Naive B cell (primary cell): ENCODE measurements at regions not wholly inside any gene's neighbourhood (a gene's known extent, or its start where the extent isn't known, plus 50 kb on each side); places are given as distances from the start of the nearest gene placed in this dataset.

Experiments used
- ATAC-seq, 2 donors: fragments of 150-1000 bp; cut with Tn5 transposase; 2 replicates each; pipeline ENCODE4 v1.10.0; 2021; ENCODE audit warnings: low read depth in 2 of 2, mild to moderate bottlenecking in 2 of 2, moderate library complexity in 2 of 2
- DNase-seq: peaks from one replicate; pipeline ENCODE4 v3.0.0; 2022
- H3K27ac Mint-ChIP-seq, 6 donors: one replicate each; pipeline ENCODE4 v1.8.0; 2020 to 2022; ENCODE audit warnings: mild to moderate bottlenecking in 6 of 6, mixed read lengths in 6 of 6, moderate library complexity in 5 of 6, inconsistent platforms in 2 of 6
- H3K27me3 Mint-ChIP-seq, 3 donors: one replicate each; pipeline ENCODE4 v1.8.0; 2021 to 2022; ENCODE audit warnings: mixed read lengths in 3 of 3, mild to moderate bottlenecking in 1 of 3
- H3K36me3 Mint-ChIP-seq, 2 donors: one replicate each; pipeline ENCODE4 v1.8.0; 2020 to 2022; ENCODE audit warnings: mixed read lengths in 2 of 2, inconsistent platforms in 1 of 2, mild to moderate bottlenecking in 1 of 2
- H3K4me1 Mint-ChIP-seq, 3 donors: one replicate each; pipeline ENCODE4 v1.8.0; 2020 to 2022; ENCODE audit warnings: mixed read lengths in 3 of 3, inconsistent platforms in 1 of 3, mild to moderate bottlenecking in 1 of 3, moderate library complexity in 1 of 3
- H3K4me3 Mint-ChIP-seq, 8 donors: one replicate each; pipeline ENCODE4 v1.8.0; 2020 to 2022; ENCODE audit warnings: mild to moderate bottlenecking in 8 of 8, mixed read lengths in 8 of 8, moderate library complexity in 8 of 8, inconsistent platforms in 2 of 8
- H3K9me3 Mint-ChIP-seq, 7 donors: one replicate each; pipeline ENCODE4 v1.8.0; 2020 to 2022; ENCODE audit warnings: mixed read lengths in 7 of 7, mild to moderate bottlenecking in 5 of 7, inconsistent platforms in 2 of 7, moderate library complexity in 1 of 7

GRCh38 chr10:36380538-36380937 lies 738.4 kb upstream of the FZD8 start:
- H3K4me1 Mint-ChIP-seq, result no peaks in the 10 kb centered on the region
- H3K4me3 Mint-ChIP-seq, result no peak overlapping the region
- DNase-seq, result no peak
- H3K36me3 Mint-ChIP-seq, result no peaks in the 10 kb centered on the region
- no peak for ATAC-seq
- peaks cover 0 to 8% (median 6%) of the 10 kb centered on the region in 7 donors for H3K9me3 Mint-ChIP-seq
- H3K27me3 Mint-ChIP-seq, result no peaks in the 10 kb centered on the region
- H3K27ac Mint-ChIP-seq, result no peak overlapping the region

GRCh38 chr10:36375107-36375506 lies 733.0 kb upstream of the FZD8 start:
- no peaks in the 10 kb centered on the region for H3K36me3 Mint-ChIP-seq
- H3K9me3 Mint-ChIP-seq, result peaks cover 0 to 10% (median 4%) of the 10 kb centered on the region in 7 donors
- no peak for ATAC-seq
- H3K4me3 Mint-ChIP-seq, result no peak overlapping the region
- DNase-seq, result no peak
- H3K27me3 Mint-ChIP-seq, result no peaks in the 10 kb centered on the region
- H3K4me1 Mint-ChIP-seq, result no peaks in the 10 kb centered on the region
- no peak overlapping the region for H3K27ac Mint-ChIP-seq

DNA sequence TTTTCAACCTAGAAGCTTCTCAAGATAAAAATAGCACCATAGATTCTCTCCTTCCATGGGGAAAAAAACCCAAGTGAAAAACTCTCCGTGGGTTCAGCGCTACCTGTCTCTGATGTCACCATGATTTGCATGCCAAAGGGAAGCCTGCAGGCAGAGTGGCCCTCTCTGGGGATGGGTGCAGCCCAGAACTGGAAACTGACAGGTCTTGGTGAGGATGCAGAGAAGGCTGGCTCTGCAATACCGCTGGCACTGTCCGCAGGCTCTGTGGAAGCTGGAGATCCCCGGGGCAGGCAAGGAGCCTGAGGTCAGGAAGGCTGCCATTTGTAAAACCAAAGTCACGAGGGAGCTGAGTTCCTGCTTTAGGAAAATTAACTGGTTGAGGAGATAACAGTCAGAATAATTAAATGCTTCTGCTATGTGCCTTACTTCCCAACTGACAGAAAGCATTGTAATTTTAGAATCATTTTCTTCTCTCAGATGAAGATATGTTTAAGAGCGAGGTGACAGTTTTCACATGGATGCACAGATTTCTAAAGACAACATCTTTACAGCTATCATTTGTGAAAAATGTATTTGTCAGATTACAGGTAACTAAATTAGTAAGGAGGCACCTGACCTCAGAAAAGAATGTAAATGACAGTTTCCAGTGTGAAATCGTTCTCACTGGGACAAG lies 731.5 kb upstream of the FZD8 start:
- ATAC-seq, result no peak
- DNase-seq, result no peak
- Mint-ChIP-seq H3K9me3 (peaks cover 0 to 10% (median 4%) of the 10 kb centered on the region in 7 donors), H3K27ac (no peak overlapping the region), H3K4me3 (no peak overlapping the region), H3K36me3 (no peaks in the 10 kb centered on the region), H3K4me1 (no peaks in the 10 kb centered on the region), H3K27me3 (no peaks in the 10 kb centered on the region)

DNA sequence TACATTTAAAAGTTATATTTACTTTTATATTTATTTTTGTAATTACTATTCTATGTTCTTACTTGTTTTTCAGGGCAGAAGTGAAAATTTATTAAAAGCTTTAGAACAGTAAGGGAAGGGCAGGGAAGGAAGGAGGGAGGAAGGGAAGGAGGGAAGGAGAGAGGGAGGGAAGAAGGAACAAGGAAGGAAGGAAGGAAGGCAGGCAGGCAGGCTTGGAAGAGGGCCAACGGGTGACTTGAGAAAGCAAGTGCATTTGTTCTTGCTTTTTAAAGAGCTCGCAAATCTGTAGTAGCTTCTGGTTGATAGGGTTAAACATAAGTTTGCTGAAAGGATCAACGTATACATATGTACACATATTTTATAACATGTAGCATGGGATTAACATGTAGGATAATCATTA lies 725.3 kb upstream of the FZD8 start:
- H3K9me3 Mint-ChIP-seq, result peaks cover 0 to 7% (median 5%) of the 10 kb centered on the region in 7 donors
- H3K27ac Mint-ChIP-seq, result no peak overlapping the region
- no peaks in the 10 kb centered on the region for H3K4me1 Mint-ChIP-seq
- no peaks in the 10 kb centered on the region for H3K36me3 Mint-ChIP-seq
- ATAC-seq (no peak), DNase-seq (no peak)
- no peaks in the 10 kb centered on the region for H3K27me3 Mint-ChIP-seq
- H3K4me3 Mint-ChIP-seq, result no peak overlapping the region

DNA sequence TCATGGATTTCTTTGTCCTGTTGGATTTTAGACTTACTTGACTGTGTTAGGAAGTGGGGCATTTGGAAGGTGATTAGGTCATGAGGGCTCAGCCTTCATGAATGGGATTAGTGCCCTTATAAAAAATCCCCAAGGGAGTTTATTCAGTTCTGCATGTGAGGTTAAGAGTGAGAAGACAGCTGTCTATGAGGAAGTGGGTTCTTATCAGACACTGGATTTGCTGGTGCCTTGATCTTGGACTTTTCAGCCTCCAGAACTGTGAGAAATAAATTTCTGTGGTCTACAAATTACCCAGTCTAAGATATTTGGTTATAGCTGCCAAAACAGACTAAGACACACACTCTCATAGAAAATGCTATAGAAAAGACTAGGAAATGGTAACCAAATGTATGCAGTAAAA lies 724.7 kb upstream of the FZD8 start:
- H3K4me3 Mint-ChIP-seq, result no peak overlapping the region
- ATAC-seq, result no peak
- no peak for DNase-seq
- peaks cover 0 to 7% (median 2%) of the 10 kb centered on the region in 7 donors for H3K9me3 Mint-ChIP-seq
- no peak overlapping the region for H3K27ac Mint-ChIP-seq
- H3K36me3 Mint-ChIP-seq, result no peaks in the 10 kb centered on the region
- no peaks in the 10 kb centered on the region for H3K27me3 Mint-ChIP-seq
- H3K4me1 Mint-ChIP-seq, result no peaks in the 10 kb centered on the region

- H3K27me3 Mint-ChIP-seq, result no peaks in the 10 kb centered on the region
- DNase-seq (no peak), ATAC-seq (no peak)
- H3K36me3 Mint-ChIP-seq, result no peaks in the 10 kb centered on the region
- no peaks in the 10 kb centered on the region for H3K4me1 Mint-ChIP-seq
- no peak overlapping the region for H3K4me3 Mint-ChIP-seq
- no peak overlapping the region for H3K27ac Mint-ChIP-seq
- peaks cover 0 to 7% (median 2%) of the 10 kb centered on the region in 7 donors for H3K9me3 Mint-ChIP-seq
These were observed 724.0 kb upstream of the FZD8 start for GRCh38 chr10:36366065-36366464.

DNA sequence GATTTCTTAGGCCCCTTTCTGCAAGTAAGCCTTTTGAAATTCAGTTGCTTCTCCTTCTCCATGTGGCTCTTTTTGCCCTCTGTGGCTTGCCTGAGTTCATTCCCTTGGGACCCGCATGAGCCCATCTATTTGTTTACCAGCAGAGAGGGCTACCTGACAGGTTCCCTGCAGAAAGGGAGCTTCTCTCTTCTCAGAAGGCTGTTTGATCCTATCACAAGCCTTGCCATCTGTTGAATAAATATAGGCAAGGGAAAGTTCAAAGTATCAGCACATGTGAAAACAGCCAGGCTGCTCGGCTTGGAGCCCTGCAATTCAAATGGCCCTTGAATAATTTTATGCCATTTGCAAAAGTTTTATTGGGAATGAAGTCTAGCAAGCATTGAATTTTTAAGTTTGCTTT lies 720.2 kb upstream of the FZD8 start:
- Mint-ChIP-seq H3K36me3 (no peaks in the 10 kb centered on the region), H3K27ac (no peak overlapping the region), H3K27me3 (no peaks in the 10 kb centered on the region), H3K9me3 (peaks cover 0 to 7% (median 2%) of the 10 kb centered on the region in 7 donors), H3K4me3 (no peak overlapping the region), H3K4me1 (no peaks in the 10 kb centered on the region)
- ATAC-seq, result no peak
- DNase-seq, result no peak

DNA sequence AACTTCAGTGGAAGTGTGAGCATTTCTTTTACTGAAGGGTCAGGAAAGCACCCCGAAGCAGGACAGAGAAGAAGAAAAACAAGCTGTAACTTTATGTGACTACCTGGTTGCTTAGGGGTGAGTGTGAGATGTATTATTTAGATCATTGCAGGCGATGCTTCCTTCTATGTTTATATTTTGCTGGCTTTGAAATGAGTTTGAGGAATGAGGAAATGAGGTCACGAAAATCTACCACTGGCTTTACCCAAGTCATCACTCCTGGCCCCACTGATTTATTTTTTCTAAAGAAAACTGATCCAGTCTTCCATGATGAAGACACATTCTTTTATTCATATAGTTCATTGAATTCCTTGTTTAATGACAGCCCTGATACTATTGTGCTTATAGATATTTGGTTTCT lies 716.6 kb upstream of the FZD8 start:
- no peak for ATAC-seq
- no peaks in the 10 kb centered on the region for H3K27me3 Mint-ChIP-seq
- H3K4me1 Mint-ChIP-seq, result no peaks in the 10 kb centered on the region
- no peaks in the 10 kb centered on the region for H3K36me3 Mint-ChIP-seq
- DNase-seq, result no peak
- H3K4me3 Mint-ChIP-seq, result no peak overlapping the region
- no peaks in the 10 kb centered on the region for H3K9me3 Mint-ChIP-seq
- H3K27ac Mint-ChIP-seq, result no peak overlapping the region

DNA sequence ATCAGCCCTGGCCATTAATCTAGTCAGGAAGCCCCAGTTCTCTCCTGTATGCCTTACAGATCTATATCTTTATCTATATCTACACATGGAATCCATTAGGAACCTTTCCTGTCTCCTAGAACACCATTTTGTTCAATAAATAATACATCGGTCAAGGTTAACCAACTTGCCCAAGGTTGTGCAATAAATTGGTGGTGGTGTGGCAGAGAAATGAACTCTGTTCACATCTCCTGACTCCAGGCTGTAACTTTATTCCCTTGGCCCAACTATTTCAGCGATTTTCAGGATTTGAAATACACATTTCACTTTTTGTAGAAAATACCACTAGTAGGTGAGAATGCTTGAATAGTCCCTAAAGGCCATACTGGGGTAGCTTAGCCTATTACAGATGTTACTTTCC lies 712.5 kb upstream of the FZD8 start:
- DNase-seq (no peak), ATAC-seq (no peak)
- no peaks in the 10 kb centered on the region for H3K27me3 Mint-ChIP-seq
- no peak overlapping the region for H3K27ac Mint-ChIP-seq
- no peaks in the 10 kb centered on the region for H3K4me1 Mint-ChIP-seq
- H3K4me3 Mint-ChIP-seq, result no peak overlapping the region
- H3K9me3 Mint-ChIP-seq, result peaks cover 0 to 5% (median 0%) of the 10 kb centered on the region in 7 donors
- no peaks in the 10 kb centered on the region for H3K36me3 Mint-ChIP-seq

DNA sequence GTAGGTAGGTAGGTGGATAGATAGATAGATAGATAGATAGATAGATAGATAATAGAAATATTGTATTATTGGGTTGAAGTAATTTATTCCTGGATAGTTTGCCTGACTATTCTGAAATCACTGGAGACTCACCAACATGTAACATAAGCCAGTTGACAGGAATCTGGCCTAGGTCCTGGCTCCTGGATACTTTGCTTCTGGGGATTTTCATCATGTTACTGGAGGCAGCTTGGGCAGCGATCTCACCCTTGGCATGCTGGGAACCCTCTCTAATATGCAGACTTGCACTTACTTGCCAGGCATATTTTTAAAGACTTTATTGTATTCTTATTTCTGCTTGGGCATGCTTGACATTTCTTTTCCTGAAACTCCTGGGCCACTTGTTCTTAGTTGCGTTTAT lies 709.1 kb upstream of the FZD8 start:
- Mint-ChIP-seq H3K4me1 (no peaks in the 10 kb centered on the region), H3K27ac (no peak overlapping the region), H3K27me3 (no peaks in the 10 kb centered on the region), H3K9me3 (peaks cover 0 to 5% (median 0%) of the 10 kb centered on the region in 7 donors), H3K36me3 (no peaks in the 10 kb centered on the region), H3K4me3 (no peak overlapping the region)
- no peak for DNase-seq
- no peak for ATAC-seq

GRCh38 chr10:36349445-36350078 lies 707.5 kb upstream of the FZD8 start:
- no peak overlapping the region for H3K4me3 Mint-ChIP-seq
- no peaks in the 10 kb centered on the region for H3K36me3 Mint-ChIP-seq
- H3K27ac Mint-ChIP-seq, result no peak overlapping the region

DNA sequence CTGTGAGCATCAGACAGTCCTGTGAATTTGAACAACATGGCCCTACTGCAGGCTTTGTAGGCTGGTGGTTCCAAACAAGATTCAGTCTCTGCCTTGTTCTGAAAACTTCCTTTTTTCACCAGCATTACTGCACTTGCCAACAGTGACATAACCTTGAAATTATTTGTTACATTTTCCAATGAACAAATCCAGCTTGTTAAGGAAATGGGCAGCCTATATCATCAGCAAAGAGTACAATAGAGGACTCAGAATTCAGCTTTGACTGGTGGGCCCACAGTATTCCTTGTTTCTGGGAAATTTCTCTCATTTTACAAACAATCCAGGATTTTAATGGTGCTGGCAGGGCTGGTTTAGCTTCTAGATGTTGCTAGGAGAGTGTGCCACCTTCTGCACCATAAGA lies 703.7 kb upstream of the FZD8 start:
- Mint-ChIP-seq H3K27ac (no peak overlapping the region), H3K36me3 (no peaks in the 10 kb centered on the region), H3K4me1 (no peaks in the 10 kb centered on the region), H3K9me3 (peaks cover 0 to 4% (median 1%) of the 10 kb centered on the region in 7 donors), H3K4me3 (no peak overlapping the region), H3K27me3 (no peaks in the 10 kb centered on the region)
- DNase-seq (no peak), ATAC-seq (no peak)

More at GRCh38 chr10:36349445-36350078, 707.5 kb upstream of the FZD8 start:
- H3K27me3 Mint-ChIP-seq, result no peaks in the 10 kb centered on the region
- ATAC-seq (no peak), DNase-seq (no peak)
- H3K4me1 Mint-ChIP-seq, result no peaks in the 10 kb centered on the region
- H3K9me3 Mint-ChIP-seq, result peaks cover 0 to 5% (median 0%) of the 10 kb centered on the region in 7 donors

DNA sequence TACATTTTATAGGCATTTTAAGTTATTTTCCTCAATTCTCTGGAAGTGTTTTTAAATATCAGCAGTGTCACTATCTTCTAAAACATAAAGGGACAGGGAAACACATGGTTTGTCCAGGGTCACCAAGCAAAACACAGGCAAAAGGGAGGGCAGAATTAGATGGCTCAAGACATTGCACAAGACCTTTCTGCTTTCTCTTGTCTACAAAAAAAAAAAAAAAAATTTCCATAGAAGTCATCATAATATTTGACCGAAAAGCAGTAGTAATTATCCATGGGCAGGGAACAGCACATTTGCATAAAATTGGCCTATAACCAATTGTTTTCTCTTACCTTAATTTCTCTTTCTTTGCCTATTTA lies 703.1 kb upstream of the FZD8 start:
- no peak for DNase-seq
- H3K9me3 Mint-ChIP-seq, result peaks cover 0 to 4% (median 0%) of the 10 kb centered on the region in 7 donors
- H3K36me3 Mint-ChIP-seq, result no peaks in the 10 kb centered on the region
- no peaks in the 10 kb centered on the region for H3K27me3 Mint-ChIP-seq
- no peaks in the 10 kb centered on the region for H3K4me1 Mint-ChIP-seq
- no peak overlapping the region for H3K27ac Mint-ChIP-seq
- H3K4me3 Mint-ChIP-seq, result no peak overlapping the region
- ATAC-seq, result no peak

- Mint-ChIP-seq H3K27ac (no peak overlapping the region), H3K4me3 (no peak overlapping the region), H3K9me3 (peaks cover 0 to 4% (median 0%) of the 10 kb centered on the region in 7 donors), H3K4me1 (no peaks in the 10 kb centered on the region), H3K27me3 (peaks cover 0 to under 1% (median 0%) of the 10 kb centered on the region in 3 donors), H3K36me3 (no peaks in the 10 kb centered on the region)
- no peak for DNase-seq
- ATAC-seq, result no peak
These were observed 702.4 kb upstream of the FZD8 start for GRCh38 chr10:36344240-36345174.
